AG04450 (cell line): ENCODE measurements at regions not wholly inside any gene's neighbourhood (a gene's known extent, or its start where the extent isn't known, plus 50 kb on each side); places are given as distances from the start of the nearest gene placed in this dataset.
"Not testable (repeated sequence)": the region's sequence is repeated elsewhere in the genome, so short reads cannot be mapped to it uniquely, and the experiment has no call there.

Source experiments
- CTCF ChIA-PET: fragments of 300-600, 350-600 bp; formaldehyde crosslinking; extraction: SDS; loops from one replicate; lab custom pipeline; 2022; ENCODE audit warnings: antibody characterized with exemption, inconsistent platforms; lab: Charles Lee
- POLR2A ChIA-PET: fragments of 350-600 bp; formaldehyde crosslinking; extraction: SDS; loops from one replicate; lab custom pipeline; 2021; ENCODE audit warnings: antibody characterized with exemption, inconsistent platforms; lab: Yijun Ruan, JAX
- DNase-seq: peaks from one replicate; pipeline ENCODE4 v3.0.0-alpha.2; 2011; ENCODE audit warnings: low read depth, low spot score
- H3K27ac ChIP-seq: one replicate; pipeline ENCODE4 v1.5.1; 2012; ENCODE audit warnings: low read depth, low read length, control low read depth
- H3K27me3 ChIP-seq: one replicate; pipeline ENCODE4 v1.6.0; 2012; ENCODE audit warnings: low read length; ENCODE audit not compliant: control insufficient read depth, insufficient read depth
- H3K4me3 ChIP-seq: 2 replicates; pipeline ENCODE4 v1.5.1; 2011; ENCODE audit warnings: mild to moderate bottlenecking, low read depth, low read length, control low read depth
- H3K9me3 ChIP-seq: 2 replicates; pipeline ENCODE4 v1.5.1; 2012; ENCODE audit warnings: low read length; ENCODE audit not compliant: control insufficient read depth, insufficient read depth
- TF ChIP-seq, protein P1 (sequence below): IDR thresholded peaks from 2 replicates; pipeline ENCODE4 v1.5.1; 2011; ENCODE audit warnings: low read depth, low read length, control low read depth, inconsistent platforms

DNA sequence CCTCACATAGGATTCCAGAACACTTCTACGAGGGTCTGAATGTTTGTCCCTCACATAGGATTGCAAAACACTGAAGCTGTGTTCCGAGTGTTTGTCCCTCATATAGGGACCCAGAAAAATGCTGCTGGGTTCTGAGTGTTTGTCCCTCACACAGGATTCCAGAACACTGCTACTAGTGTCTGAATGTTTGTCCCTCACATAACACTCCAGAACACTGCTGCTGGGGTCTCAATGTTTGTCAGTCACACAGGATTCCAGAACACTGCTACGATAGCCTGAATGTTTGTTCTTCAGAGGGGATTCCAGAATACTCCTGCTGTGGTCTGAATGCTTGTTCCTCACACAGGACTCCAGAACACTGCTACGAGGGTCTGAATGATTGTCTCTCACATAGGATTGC, 218.7 kb downstream of the FOXD4L6 start:
- ChIA-PET POLR2A (no interaction called here), CTCF (no interaction called here)
- Histone ChIP-seq H3K4me3 (no peak overlapping the region), H3K9me3 (peaks cover 57% of the 10 kb centered on the region; the same call in 1 of the 2 replicates), H3K27ac (no peak overlapping the region), H3K27me3 (no peaks in the 10 kb centered on the region)
- DNase-seq, result no peak
- TF ChIP-seq, protein P1, sequence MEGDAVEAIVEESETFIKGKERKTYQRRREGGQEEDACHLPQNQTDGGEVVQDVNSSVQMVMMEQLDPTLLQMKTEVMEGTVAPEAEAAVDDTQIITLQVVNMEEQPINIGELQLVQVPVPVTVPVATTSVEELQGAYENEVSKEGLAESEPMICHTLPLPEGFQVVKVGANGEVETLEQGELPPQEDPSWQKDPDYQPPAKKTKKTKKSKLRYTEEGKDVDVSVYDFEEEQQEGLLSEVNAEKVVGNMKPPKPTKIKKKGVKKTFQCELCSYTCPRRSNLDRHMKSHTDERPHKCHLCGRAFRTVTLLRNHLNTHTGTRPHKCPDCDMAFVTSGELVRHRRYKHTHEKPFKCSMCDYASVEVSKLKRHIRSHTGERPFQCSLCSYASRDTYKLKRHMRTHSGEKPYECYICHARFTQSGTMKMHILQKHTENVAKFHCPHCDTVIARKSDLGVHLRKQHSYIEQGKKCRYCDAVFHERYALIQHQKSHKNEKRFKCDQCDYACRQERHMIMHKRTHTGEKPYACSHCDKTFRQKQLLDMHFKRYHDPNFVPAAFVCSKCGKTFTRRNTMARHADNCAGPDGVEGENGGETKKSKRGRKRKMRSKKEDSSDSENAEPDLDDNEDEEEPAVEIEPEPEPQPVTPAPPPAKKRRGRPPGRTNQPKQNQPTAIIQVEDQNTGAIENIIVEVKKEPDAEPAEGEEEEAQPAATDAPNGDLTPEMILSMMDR, result no peak

DNA sequence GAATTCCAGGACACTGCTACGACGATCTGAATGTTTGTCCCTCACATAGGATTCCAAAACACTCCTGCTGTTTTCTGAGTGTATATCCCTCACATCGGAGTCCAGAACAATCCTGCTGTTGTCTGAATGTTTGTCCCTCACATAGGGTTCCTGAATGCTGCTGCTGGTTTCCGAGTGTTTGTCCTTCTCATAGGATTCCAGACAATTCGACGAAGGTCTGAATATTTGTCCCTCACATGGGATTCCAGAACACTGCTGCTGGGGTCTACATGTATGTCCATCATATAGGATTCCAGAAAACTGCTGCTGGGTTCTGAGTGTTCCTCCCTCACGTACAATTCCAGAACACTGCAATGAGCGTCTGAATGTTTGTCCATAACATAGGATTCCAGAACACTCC, 219.4 kb downstream of the FOXD4L6 start:
- CTCF ChIA-PET, H3K4me3 ChIP-seq, POLR2A ChIA-PET, H3K27ac ChIP-seq, H3K27me3 ChIP-seq, DNase-seq: not testable (repeated sequence)
- peaks cover 52% of the 10 kb centered on the region; the same call in 1 of the 2 replicates for H3K9me3 ChIP-seq

DNA sequence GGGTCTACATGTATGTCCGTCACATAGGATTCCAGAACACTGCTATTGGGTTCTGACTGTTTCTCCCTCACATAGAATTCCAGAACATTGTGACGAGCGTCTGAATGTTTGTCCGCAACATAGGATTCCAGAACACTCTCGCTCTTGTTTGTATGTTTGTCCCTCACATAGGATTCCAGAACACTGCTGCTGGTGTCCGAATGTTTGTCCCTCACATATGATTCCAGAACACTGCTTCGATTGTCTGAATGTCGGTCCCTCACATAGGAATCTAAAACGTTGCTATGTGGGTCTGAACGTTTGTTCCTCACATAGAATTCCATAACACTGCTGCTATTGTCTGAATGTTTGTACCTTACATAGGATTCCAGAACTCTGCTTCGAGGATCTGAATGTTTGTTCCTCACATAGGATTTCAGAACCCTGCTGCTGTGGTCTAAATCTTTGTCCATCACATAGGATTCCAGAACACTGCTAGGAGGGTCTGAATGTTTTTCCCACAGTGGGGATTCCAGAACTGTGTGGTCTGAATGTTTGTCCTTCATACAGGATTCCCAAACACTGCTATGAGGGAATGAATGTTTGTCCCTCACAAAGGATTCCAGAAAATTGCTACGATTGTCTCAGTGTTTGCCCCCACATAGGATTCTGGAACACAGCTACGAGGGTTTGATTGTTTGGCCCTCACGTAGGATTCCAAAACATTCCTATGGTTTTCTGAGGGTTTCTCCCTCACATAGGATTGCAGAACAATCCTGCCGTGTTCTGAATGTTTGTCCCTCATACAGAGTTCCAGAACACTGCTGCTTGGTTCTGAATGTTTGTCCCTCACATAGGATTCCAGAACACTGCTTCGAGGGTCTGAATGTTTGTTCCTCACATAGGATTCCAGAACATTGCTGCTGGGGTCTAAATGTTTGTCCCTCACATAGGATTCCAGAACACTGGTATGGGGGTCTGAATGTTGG, 220.5 kb downstream of the FOXD4L6 start:
- CTCF ChIA-PET, result no interaction called here
- POLR2A ChIA-PET, result no interaction called here
- Histone ChIP-seq H3K9me3 (peaks cover 52% of the 10 kb centered on the region; the same call in 1 of the 2 replicates), H3K4me3 (no peak overlapping the region), H3K27me3 (no peaks in the 10 kb centered on the region), H3K27ac (no peak overlapping the region)
- DNase-seq, result no peak
- TF ChIP-seq, protein P1, result no peak

DNA sequence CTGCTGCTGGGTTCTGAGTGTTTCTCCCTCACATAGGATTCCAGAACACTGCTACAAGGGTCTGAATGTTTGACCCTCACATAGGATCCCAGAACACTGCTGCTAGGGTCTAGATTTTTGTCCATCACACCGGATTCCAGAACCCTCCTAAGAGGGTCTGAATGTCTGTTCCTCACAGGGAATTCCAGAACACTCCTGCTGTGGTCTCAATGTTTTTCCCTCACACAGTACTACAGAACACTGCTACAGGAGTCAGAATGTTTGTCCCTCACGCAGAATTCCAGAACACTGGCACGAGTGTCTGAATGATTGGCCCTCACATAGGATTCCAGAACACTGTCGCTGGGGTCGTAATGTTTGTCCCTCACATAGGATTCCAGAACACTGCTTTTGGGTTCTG, 221.6 kb downstream of the FOXD4L6 start:
- H3K4me3 ChIP-seq, H3K27ac ChIP-seq, CTCF ChIA-PET, H3K27me3 ChIP-seq, DNase-seq, POLR2A ChIA-PET: not testable (repeated sequence)
- H3K9me3 ChIP-seq, result peaks cover 48% of the 10 kb centered on the region

DNA sequence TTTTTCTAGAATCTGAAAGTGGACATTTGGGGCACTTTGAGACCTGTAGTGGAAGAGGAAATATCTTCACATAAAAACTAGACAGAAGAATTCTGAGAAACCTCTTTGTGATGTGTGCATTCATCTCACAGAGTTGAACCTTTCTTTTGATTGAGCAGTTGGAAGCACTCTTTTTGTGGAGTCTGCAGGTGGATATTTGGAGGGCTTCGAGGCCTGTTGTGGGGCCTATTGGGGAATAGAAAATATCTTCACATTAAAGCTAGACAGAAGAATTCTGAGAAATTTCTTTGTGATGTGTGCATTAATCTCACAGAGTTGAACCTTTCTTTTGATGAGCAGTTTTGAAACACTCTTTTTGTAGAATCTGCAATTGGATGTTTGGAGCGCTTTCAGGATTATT, 236.2 kb downstream of the FOXD4L6 start:
- POLR2A ChIA-PET, DNase-seq, H3K9me3 ChIP-seq, H3K4me3 ChIP-seq, H3K27ac ChIP-seq, CTCF ChIA-PET, H3K27me3 ChIP-seq: not testable (repeated sequence)

DNA sequence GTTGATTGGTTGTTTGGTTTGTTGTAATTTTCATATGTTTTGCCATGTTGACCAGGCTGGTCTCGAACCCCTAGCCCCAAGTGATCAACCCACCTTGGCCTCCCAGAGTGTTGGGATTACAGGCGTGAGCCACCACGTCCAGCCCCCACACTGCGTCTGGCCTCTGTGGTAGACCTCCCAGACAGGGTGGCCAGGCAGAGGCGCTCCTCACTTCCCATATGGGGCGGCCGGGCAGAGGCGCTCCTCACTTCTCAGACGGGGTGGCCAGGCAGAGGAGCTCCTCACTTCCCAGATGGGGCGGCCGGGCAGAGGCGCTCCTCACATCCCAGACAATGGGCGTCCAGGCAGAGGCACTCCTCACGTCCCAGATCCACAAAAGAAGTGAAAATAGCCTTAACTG, 242.6 kb downstream of the FOXD4L6 start:
- POLR2A ChIA-PET, CTCF ChIA-PET, H3K27ac ChIP-seq, DNase-seq, H3K27me3 ChIP-seq, H3K4me3 ChIP-seq: not testable (repeated sequence)
- H3K9me3 ChIP-seq, result peaks cover 26% of the 10 kb centered on the region

DNA sequence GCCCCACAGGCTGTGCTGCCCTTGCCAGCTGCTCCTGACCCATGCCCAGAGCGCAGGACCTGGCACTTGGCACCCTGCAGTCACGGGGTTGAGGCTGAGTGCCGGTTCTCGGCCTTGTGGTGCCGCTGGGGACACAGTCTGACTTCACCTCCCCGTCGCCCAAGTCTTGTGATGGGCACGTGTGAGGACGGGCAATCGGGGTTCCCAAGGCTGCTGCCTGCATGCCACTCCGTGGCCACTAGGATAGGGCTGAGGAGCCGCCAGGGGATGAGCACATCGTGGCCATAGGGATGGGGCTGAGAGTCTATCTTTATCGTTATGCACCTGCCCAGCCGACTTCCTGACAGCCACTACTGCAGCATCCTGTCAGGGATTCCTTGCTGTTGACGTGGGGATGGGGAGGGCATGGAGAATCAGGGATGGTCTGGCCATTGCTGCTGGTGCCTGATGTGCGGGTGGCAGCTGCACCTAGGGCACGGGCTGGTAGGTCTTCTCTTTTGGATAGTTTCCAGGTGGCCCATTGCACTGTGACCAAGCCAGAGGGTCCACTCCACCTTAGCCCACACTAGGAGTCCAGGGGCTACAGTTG, 243.5 kb downstream of the FOXD4L6 start:
- CTCF ChIA-PET, POLR2A ChIA-PET: not testable (repeated sequence)

More for the DNA sequence above, 243.5 kb downstream of the FOXD4L6 start:
- DNase-seq, H3K4me3 ChIP-seq, H3K27me3 ChIP-seq, H3K27ac ChIP-seq: not testable (repeated sequence)
- H3K9me3 ChIP-seq, result peaks cover 26% of the 10 kb centered on the region
